Ishikawa (cell line): ENCODE measurements at regions not wholly inside any gene's neighbourhood (a gene's known extent, or its start where the extent isn't known, plus 50 kb on each side); places are given as distances from the start of the nearest gene placed in this dataset.

Experiments used
- CEBPB ChIP-seq: IDR thresholded peaks from 2 replicates; pipeline ENCODE4 v1.6.1; 2012
- REST ChIP-seq: IDR thresholded peaks from 2 replicates; pipeline ENCODE4 v1.6.1; 2012; ENCODE audit warnings: low read depth, mild to moderate bottlenecking

- TF ChIP-seq CEBPB, result no peak
- TF ChIP-seq REST, result no peak
Observed at GRCh38 chr9:81462801-81463200, 226.5 kb downstream of the TLE1 start.
